NT2/D1 (cell line): ENCODE measurements at regions not wholly inside any gene's neighbourhood (a gene's known extent, or its start where the extent isn't known, plus 50 kb on each side); places are given as distances from the start of the nearest gene placed in this dataset.

ENCODE experiments used
- SUZ12 ChIP-seq: IDR thresholded peaks from 2 replicates; pipeline ENCODE4 v1.6.1; 2011; ENCODE audit not compliant: insufficient read length, insufficient read depth; ENCODE audit errors: extremely low read depth
- YY1 ChIP-seq: IDR thresholded peaks from 2 replicates; pipeline ENCODE4 v1.6.1; 2011; ENCODE audit not compliant: insufficient read length, insufficient read depth
- ZNF274 ChIP-seq: IDR thresholded peaks from 2 replicates; pipeline ENCODE4 v1.6.1; 2011; ENCODE audit warnings: mild to moderate bottlenecking, low read depth, low read length

GRCh38 chr4:189809241-189809735, 131.4 kb upstream of the FRG1 start:
- TF ChIP-seq YY1 (no peak), ZNF274 (no peak), SUZ12 (no peak)
